HepG2 (cell line): ENCODE measurements at regions not wholly inside any gene's neighbourhood (a gene's known extent, or its start where the extent isn't known, plus 50 kb on each side); places are given as distances from the start of the nearest gene placed in this dataset.

ENCODE experiments used
- MAX ChIP-seq: IDR thresholded peaks from 2 replicates; pipeline ENCODE4 v1.6.1; 2012; ENCODE audit warnings: inconsistent platforms
- TF ChIP-seq, protein P1 (sequence below): sonication (generic); formaldehyde crosslinking; IDR thresholded peaks from one replicate; pipeline ENCODE4 v1.5.1; 2020; ENCODE audit warnings: mild to moderate bottlenecking, missing genetic modification reagents; ENCODE audit errors: not compliant biosample characterization
- TF ChIP-seq, protein P2 (sequence below): sonication (generic); formaldehyde crosslinking; IDR thresholded peaks from 2 replicates; pipeline ENCODE4 v1.9.0; 2021; ENCODE audit warnings: missing genetic modification reagents, borderline replicate concordance

DNA sequence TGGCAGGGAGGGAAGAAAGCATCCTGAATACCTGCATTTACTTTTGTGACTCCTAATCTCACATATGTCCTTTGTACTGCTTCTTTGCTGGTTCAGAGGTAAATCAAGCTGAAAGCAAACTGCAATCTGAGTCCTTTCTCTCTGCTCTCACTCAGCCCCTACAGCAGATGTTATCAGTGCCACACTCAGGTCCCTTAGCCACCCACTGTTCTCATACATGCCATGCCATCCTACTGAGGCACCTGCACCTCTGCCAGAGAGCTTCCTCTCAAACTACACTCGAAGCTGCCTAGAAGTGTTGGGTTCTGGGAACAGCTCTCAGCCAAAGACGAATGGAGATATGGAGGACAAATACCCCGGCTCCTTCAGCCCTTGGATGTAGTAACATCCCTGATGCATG, 244.5 kb downstream of the TXNL1 start (continued):
- TF ChIP-seq, protein P1, sequence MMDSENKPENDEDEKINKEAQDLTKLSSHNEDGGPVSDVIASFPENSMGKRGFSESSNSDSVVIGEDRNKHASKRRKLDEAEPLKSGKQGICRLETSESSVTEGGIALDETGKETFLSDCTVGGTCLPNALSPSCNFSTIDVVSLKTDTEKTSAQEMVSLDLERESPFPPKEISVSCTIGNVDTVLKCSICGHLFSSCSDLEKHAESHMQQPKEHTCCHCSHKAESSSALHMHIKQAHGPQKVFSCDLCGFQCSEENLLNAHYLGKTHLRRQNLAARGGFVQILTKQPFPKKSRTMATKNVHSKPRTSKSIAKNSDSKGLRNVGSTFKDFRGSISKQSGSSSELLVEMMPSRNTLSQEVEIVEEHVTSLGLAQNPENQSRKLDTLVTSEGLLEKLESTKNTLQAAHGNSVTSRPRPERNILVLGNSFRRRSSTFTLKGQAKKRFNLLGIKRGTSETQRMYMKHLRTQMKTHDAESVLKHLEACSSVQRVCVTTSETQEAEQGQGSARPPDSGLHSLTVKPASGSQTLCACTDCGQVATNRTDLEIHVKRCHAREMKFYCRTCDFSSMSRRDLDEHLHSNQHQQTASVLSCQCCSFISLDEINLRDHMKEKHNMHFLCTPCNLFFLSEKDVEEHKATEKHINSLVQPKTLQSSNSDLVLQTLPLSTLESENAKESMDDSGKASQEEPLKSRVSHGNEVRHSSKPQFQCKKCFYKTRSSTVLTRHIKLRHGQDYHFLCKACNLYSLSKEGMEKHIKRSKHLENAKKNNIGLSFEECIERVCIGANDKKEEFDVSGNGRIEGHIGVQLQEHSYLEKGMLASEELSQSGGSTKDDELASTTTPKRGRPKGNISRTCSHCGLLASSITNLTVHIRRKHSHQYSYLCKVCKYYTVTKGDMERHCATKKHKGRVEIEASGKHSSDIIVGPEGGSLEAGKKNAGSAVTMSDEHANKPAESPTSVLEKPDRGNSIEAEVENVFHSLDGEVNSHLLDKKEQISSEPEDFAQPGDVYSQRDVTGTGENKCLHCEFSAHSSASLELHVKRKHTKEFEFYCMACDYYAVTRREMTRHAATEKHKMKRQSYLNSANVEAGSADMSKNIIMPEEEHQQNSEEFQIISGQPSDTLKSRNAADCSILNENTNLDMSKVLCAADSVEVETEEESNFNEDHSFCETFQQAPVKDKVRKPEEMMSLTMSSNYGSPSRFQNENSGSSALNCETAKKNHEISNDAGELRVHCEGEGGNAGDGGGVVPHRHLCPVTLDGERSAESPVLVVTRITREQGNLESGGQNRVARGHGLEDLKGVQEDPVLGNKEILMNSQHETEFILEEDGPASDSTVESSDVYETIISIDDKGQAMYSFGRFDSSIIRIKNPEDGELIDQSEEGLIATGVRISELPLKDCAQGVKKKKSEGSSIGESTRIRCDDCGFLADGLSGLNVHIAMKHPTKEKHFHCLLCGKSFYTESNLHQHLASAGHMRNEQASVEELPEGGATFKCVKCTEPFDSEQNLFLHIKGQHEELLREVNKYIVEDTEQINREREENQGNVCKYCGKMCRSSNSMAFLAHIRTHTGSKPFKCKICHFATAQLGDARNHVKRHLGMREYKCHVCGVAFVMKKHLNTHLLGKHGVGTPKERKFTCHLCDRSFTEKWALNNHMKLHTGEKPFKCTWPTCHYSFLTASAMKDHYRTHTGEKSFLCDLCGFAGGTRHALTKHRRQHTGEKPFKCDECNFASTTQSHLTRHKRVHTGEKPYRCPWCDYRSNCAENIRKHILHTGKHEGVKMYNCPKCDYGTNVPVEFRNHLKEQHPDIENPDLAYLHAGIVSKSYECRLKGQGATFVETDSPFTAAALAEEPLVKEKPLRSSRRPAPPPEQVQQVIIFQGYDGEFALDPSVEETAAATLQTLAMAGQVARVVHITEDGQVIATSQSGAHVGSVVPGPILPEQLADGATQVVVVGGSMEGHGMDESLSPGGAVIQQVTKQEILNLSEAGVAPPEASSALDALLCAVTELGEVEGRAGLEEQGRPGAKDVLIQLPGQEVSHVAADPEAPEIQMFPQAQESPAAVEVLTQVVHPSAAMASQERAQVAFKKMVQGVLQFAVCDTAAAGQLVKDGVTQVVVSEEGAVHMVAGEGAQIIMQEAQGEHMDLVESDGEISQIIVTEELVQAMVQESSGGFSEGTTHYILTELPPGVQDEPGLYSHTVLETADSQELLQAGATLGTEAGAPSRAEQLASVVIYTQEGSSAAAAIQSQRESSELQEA: no peak
- TF ChIP-seq MAX: no peak
- TF ChIP-seq, protein P2, sequence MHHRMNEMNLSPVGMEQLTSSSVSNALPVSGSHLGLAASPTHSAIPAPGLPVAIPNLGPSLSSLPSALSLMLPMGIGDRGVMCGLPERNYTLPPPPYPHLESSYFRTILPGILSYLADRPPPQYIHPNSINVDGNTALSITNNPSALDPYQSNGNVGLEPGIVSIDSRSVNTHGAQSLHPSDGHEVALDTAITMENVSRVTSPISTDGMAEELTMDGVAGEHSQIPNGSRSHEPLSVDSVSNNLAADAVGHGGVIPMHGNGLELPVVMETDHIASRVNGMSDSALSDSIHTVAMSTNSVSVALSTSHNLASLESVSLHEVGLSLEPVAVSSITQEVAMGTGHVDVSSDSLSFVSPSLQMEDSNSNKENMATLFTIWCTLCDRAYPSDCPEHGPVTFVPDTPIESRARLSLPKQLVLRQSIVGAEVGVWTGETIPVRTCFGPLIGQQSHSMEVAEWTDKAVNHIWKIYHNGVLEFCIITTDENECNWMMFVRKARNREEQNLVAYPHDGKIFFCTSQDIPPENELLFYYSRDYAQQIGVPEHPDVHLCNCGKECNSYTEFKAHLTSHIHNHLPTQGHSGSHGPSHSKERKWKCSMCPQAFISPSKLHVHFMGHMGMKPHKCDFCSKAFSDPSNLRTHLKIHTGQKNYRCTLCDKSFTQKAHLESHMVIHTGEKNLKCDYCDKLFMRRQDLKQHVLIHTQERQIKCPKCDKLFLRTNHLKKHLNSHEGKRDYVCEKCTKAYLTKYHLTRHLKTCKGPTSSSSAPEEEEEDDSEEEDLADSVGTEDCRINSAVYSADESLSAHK (CRISPR knock-in tag): no peak
- TF ChIP-seq, all 625 proteins: peak for 0
